ENCODE measurements at regions not wholly inside any gene's neighbourhood (a gene's known extent, or its start where the extent isn't known, plus 50 kb on each side); places are given as distances from the start of the nearest gene placed in this dataset.

DNA sequence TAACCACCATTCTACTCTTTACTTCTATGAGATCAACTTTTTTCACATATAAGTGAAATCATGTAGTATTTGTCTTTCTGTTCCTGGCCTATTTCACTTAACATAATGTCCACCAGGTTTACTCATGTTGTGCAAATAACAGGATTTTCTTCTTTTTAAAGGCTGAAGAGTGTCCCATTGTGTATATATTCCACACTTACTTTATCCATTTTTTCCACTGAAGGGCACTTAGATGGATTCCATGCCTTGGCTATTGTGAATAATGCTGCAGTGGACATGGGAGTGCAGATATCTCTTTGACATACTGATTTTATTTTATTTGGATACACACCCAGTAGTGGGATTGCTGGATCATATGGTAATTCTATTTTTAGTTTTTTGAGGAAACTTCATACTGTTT is 181.1 kb upstream of the HMGA2 start:
- Histone ChIP-seq H3K27ac (no peak overlapping the region), H3K4me3 (no peak overlapping the region)

DNA sequence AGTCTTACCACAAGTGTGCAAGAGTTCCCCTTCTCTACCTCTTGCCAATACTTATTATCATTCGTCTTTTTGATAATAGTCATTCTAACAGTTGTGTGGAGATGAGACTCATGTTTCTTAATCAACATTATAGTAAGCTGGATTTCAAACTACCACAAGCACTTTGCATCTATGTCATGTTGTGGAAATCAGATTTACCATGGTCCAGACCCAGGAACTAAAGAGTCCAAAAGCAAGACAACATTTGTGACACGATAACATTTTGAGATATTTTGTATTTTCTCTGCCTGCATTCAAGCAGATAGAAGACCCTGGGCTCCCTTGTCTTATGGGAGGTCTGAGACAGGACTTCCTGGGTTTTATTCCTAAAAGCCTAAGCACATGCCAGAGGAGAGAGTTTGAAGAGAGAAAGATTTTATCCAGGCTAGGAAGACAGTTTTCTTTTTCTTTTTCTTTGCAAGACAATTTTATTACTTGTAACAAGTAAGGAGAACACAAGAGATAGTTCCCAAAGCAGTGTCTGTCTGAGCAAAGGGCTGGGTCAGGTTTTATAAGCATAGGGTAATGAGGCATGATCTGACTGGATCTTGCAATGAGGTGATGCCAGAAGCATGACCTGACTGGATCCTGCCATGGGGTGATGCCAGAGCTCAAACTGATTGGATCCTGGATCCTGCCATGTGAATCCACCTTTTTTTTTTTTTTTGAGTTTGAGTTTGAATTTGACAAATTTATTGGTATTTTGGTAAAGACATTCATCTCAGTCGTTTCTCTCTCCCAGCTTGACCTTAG is 180.5 kb upstream of the HMGA2 start:
- no peak overlapping the region for H3K4me3 ChIP-seq
- no peak overlapping the region for H3K27ac ChIP-seq

DNA sequence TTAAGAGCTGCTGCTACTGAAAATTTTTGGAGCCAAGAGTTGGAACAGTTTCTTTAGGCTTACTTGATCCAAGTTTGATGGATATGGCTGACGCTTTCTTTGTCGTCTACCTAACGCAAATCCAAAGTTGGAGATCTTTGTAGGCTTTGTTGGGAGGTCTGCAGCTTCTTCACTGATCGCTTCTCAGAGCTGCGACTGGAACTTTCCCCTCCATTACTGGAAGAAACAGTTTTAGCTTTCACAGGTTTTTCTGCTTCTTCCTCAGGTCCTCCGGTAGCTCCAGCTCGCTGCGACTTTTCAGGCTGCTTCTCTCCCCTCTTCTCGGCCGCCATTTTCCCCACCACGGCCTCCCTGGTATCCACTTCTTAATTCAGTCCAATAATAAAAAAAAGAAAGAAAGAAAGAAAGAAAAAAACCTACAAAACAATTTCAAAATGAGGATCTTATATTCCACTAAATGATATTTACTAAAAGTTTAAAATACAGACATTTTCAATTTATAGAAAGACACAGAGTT is 178.1 kb upstream of the HMGA2 start:
- Histone ChIP-seq H3K27ac (no peak overlapping the region), H3K4me3 (no peak overlapping the region)

DNA sequence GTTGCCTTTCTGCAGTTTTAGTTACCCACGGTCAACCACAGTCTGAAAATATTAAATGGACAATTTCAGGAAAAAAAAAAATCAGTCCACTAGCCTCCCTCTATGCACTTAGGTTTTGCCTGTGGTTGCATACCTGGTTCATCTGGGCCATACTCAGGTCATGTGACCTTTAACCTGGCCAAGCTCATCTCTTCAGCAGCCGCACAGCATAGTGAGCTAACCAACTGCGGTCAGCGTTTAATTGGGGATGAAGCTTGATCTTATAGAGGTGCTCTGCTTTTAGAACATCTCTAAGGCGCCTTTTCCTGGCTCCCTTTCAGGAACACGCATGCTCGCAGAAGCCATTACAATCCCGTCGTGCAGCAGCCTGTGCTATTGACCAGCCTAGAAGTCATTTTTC is 177.2 kb upstream of the HMGA2 start:
- Histone ChIP-seq H3K27ac (no peak overlapping the region), H3K4me3 (no peak overlapping the region)

DNA sequence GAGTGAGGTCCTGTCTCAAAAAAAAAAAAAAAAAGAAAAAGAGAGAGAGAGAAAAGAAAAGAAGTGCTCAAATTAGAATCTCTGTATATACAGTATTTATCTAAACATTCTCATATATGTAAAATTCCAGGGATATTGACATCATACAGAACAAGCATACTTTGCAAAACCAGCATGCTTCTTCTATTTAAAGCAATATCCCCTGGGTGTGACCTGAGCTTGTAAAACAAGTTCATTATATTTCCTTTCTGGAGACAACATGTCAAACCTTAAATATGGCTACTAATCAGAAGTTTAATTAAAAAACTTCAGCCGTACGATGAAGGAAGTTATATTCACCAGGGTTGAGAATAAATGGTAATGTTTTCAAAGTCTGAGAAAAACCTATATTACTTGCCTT is 175.8 kb upstream of the HMGA2 start:
- no peak overlapping the region for H3K4me3 ChIP-seq
- H3K27ac ChIP-seq, result peak overlapping the region in 6 of 21 experiments; percentile 19 to 64 (median 39)

DNA sequence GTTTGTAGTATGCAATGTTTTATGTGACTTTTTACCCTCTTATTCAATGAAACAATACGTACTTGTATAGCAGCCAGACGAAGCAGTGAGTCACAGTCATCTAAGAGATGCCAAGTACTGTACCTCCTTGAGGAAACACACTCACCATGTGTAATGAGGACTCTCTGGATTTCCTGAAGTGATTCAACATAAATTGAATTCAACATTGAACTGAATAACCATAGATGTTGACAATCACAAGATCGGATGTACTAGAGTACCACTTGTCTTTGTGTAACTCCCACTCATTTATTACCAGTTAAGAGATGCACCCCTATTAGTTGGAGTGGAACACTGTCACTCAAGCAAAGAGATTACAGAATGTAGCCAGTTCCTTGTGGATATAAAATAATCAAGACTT is 175.2 kb upstream of the HMGA2 start:
- peak overlapping the region in 5 of 21 experiments; percentile 35 to 64 (median 44) for H3K27ac ChIP-seq
- H3K4me3 ChIP-seq, result no peak overlapping the region

DNA sequence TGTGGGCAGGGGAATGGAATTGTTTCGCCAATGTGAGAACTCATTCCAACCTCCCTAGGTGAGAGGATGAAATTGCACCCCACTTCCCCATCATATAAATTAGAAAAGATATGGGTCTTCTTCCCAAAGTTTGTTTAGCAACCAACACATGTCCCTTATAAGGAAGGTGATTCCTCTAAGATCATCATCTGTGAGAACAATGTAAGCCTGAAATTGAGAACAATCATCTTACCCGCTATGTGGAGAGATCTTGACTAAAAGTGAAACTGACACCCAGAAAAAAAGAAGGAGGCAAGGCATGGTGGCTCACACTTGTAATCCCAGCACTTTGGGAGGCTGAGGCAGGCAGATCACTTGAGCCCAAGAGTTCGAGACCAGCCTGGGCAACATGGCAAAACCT is 173.2 kb upstream of the HMGA2 start:
- Histone ChIP-seq H3K27ac (no peak overlapping the region), H3K4me3 (no peak overlapping the region)

DNA sequence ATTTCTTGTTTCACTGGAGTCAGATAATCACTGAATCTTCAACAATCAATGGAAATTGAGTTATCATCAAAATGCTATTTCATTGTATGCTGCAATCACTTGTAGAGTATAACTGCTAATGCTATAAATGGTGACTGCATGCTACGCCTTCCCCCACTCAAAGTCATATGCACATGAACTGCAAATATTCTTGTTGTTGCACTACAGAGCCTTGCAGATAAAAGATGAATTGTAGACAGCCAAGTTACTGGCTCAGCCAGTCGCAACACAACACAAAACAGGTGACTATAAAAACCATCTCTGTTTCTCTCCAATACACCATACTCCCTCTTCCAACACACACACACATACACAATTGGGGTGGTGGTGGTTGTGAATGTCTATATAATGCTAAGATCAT is 171.0 kb upstream of the HMGA2 start:
- Histone ChIP-seq H3K4me3 (no peak overlapping the region), H3K27ac (no peak overlapping the region)

DNA sequence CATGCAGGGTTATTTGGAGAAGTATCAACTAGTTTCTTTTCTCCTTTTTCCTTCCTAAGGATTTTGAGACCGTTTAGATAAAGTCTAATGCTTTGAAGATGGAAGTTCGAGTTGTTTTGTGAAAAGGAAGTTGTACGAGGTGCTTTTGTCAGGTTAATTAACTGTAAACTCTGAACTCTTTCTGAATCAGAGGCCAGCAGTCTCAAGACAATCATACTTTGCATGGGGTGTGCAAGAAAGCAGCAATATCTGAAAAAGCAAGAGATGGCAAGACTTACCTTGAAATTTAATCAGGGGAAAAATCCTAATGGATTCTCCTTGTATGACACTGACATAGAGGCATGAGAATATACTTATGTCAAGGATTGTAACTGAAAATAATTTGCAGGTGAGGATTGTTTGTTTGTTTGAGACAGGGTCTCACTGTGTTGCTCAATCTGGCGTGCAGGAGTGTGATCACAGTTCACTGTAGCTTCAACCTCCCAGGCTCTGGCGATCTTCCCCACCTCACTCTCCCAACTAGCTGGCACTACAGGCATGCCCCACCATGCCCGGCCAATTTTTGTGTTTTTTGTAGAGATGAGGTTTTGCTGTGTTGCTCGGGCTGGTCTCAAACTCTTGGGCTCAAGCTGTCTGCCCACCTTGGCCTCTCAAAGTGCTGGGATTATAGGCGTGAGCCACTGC is 170.2 kb upstream of the HMGA2 start:
- H3K4me3 ChIP-seq, result no peak overlapping the region
- no peak overlapping the region for H3K27ac ChIP-seq

DNA sequence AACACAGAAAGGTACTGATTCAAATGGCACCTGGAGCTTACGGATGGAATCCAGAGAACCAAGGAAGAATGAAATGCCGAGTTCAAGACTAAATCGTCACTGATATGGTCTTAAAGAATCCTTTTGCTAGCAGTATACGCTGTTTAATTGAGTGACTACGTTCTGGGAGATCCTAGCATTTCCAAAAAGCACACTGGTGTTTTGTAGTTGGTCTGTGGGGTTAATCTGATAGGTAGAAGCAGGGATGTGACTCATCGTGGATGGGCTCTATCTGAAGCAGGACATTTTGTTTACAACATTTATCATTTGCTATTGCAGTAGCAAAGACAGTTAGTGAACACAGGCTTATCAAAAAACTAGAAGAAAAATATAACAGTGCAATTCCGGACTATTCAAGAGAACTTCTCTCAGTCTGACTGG is 169.2 kb upstream of the HMGA2 start:
- no peak overlapping the region for H3K4me3 ChIP-seq
- H3K27ac ChIP-seq, result no peak overlapping the region

DNA sequence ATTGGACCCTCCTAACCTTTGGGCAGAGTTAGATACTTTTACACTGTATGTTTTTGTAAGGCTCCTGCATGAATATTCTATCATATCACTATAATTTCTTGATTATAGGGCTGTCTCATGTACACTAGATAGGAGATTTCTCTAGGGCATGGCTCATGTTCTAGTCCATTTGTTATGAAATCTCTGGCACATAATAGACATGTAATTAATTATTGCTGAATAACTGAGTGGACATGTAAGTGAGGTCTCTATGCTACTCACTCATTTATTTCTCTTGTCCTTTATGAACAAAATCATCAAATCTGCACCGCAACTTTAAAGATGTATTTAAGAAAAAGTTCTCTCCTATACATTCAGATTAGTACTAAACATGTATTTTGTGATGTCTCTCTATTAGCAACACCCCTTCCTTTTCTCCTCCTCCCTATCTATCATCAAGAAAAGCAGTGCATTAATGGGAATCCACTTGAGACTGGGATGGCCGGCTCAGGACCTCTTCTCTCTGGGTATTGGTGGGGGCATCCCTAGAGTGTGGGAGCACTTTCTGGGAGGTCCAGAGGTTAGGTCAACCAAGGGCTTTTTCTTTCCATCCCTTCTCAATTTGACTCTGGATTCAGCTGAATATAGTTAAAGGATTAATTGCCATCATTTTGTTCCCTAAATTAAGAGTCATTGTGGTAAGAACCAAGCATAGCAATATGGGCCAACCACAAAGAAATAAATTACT is 168.0 kb upstream of the HMGA2 start:
- H3K27ac ChIP-seq, result peak overlapping the region in 1 of 21 experiments; percentile 56
- no peak overlapping the region for H3K4me3 ChIP-seq

DNA sequence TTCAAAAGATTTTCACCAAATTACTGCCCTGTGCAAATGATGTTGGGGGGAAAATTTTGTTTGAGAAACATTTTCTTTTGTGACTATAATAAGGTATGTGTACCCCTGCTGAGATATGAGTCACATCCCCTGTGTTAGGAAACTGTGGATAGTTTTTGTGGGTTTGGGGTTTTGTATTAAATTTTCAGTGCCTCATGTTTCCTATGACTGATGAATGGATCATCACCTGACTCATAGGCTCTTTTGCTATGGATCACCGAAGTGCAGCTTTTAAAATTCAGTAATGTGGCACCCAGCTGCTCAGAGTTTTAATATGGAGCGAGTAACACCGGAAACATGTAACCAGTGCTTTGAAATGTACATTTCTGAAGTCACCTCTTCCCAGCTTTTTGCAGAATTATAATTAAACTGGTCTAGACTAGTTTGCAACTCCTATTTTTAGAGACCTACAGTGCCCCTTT is 167.4 kb upstream of the HMGA2 start:
- H3K27ac ChIP-seq, result no peak overlapping the region
- no peak overlapping the region for H3K4me3 ChIP-seq

DNA sequence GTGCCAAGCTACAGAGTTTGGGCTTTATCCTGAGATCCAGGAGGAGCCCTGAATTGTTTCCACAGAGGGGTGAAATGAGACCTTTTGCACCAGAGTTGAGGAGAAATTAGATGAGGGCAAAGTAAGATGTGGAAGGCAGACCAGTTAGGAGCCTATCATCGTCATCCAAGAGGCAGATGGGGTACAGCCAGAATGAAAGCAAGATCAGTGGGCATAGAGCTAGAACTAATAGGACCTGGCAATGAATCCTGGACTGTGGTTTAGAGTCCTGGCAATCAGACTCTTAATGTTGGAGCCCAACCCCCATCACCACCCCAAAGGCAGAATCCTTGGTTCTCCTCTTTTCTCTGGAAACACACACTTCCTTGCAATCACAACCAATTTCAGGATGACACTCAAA is 166.6 kb upstream of the HMGA2 start:
- no peak overlapping the region for H3K27ac ChIP-seq
- no peak overlapping the region for H3K4me3 ChIP-seq

DNA sequence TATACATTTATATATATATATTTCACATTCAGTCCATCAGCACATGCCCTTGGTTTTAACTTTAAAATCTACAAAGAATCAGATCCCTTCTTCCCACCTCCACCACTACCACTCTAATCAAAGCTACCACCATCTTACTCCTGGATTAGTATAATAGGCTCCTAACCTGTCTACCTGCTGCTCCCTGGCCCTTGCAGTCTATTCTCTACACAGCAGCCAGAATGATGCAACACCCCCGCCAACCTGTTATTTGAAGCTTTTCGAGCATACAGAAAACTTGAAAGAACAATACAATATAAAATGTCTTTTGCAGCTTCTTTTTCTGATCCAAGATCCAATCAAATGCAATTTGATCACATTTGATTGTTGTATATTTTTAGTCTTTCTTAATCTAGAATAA is 165.9 kb upstream of the HMGA2 start:
- H3K4me3 ChIP-seq, result no peak overlapping the region
- H3K27ac ChIP-seq, result no peak overlapping the region

DNA sequence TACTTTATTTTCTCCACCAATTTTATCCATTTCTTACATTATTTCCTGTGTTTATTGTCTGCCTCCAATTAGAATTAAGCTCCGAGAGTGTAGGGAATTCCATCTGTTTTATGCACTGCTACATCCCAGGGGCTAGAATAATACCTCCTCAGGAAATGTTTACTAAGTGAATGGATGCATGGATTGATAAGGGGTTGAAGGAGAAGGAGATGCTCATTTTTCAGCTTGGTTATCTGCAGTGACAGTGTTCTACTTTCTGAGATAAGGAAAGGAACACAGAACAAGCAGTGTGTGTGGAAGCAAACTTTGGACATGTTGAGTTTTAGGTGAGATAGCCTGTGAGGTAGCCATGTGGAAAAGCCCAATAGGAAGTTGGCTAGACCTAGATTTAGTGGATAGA is 164.6 kb upstream of the HMGA2 start:
- Histone ChIP-seq H3K27ac (no peak overlapping the region), H3K4me3 (no peak overlapping the region)

DNA sequence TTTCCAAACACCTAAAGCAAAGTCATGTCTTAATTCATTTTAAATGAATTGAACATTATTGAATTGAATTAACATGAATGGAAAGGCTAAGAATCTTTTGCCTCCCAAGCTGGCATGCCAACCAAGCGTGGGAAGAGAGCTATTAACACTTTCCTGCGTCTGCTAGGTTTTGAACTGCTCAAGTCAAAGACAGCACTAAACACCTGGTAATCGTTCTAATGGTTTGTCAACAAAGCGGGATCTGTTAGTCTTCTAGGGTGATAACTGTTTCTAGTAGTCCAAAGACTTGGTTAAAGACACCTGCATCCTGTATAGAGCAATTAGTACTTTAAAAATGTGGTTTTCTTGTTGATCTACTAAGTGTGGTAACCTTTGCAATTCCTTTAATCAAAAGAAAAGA is 164.2 kb upstream of the HMGA2 start:
- no peak overlapping the region for H3K27ac ChIP-seq
- no peak overlapping the region for H3K4me3 ChIP-seq

DNA sequence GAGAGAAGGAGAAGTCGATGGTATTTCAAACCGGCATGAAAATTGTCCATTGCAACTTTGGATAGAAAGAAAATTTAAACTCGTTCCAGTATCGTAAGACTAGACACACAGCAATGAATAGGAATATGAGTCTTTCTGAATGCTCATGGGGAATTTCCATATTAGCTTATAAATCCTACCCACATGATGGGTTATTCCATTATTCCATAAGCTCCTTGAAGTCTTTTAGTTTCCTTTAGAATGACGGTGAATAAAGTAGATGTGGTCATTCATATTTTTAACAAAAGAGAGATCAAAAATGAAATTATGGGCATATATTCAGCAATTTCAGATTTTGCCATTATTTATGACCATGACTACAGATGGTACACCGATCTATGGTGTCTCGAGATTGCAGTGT is 163.4 kb upstream of the HMGA2 start:
- Histone ChIP-seq H3K27ac (no peak overlapping the region), H3K4me3 (no peak overlapping the region)

DNA sequence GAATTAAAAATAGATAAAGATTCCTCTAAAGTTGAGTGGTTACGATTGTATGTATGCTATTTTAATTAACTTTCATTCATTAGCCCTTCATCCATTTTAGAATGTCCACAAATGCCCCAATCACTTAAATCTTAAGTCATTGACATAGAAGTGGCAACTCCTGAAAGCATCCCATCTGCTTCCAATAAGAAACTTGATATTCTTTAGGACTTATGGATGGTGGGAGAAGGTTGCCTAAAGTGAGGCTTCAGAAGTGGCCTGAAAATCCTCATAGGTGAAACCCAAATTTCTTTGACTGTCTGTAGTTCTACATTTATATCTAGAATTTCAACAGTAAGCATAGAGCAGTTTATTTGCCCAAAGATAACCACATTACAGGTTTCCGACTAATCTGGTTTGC is 161.7 kb upstream of the HMGA2 start:
- H3K4me3 ChIP-seq, result no peak overlapping the region

DNA sequence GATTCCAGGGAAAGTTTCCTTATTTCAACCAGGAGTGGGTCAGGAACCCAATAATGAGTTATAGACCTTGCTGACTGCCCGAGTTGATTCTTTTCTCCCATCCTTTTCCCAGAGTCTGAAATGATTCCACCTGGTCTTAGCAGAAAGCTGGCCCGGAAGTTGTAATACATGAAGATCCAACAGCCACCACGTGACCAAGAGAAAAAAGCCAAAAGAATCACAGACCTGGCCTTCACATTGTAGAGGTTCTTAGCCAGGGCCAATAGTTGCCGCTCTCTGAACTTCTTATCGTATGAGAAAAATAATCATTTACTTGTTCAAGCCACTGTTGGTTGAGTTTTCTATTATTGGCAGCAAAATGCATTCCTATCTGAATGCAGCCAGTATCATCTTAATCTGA is 161.2 kb upstream of the HMGA2 start:
- no peak overlapping the region for H3K27ac ChIP-seq

More for the DNA sequence above, 161.7 kb upstream of the HMGA2 start:
- H3K27ac ChIP-seq, result no peak overlapping the region

DNA sequence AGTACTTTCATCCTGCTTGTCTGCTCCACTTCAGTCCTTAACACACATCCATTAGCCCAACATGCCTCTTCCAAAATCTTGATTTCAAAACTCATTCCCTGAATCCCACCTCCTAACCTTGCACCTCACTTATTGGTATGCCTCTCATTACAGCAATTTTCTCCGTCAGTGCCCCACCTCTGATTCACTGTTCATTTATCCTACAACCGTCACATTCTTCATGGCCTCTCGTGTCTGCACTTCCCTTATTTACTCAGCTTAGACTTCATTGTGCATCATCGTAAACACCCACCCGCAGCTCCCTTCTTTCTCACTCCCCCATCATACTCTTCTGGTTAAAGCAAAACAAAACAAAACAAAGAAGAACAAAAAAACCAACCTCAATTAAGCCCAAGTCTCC is 160.6 kb upstream of the HMGA2 start:
- no peak overlapping the region for H3K4me3 ChIP-seq

More for the DNA sequence above, 161.2 kb upstream of the HMGA2 start:
- no peak overlapping the region for H3K4me3 ChIP-seq

More for the DNA sequence above, 160.6 kb upstream of the HMGA2 start:
- no peak overlapping the region for H3K27ac ChIP-seq

Measured in skin epidermis (tissue), 12 donors.